ENCODE measurements at regions not wholly inside any gene's neighbourhood (a gene's known extent, or its start where the extent isn't known, plus 50 kb on each side); places are given as distances from the start of the nearest gene placed in this dataset.

DNA sequence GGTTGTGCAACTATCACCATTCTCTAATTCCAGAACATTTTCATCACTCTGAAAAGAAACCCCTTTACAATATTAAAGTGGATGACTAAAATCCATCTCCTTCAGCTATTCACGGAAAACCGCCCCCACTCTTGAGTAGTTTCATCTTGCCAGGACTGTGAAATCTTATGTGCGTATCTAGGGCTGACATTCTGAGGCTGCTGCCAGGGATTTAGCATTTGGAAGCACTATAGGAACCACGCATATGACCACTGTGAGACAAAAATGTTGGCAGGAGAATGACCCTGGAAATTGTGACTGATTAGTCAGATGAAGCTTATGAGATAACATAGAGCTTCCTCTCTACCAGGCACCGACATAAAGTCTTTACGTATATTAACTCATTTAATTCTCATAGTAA lies 305.2 kb upstream of the PDE3A start:
- no peak for TF ChIP-seq TAF1 (IDR thresholded peaks at IDR 0.05; ENCODE audit: low read depth, low read length)
- TF ChIP-seq POLR2A (IDR thresholded peaks at IDR 0.05; ENCODE audit: low read depth, low read length), result no peak
- no peak for TF ChIP-seq POLR2AphosphoS5 (IDR thresholded peaks at IDR 0.05; ENCODE audit: low read depth, low read length)

Measured in GM12891 (cell line).